Peyer's patch (tissue), 4 donors: ENCODE measurements at regions not wholly inside any gene's neighbourhood (a gene's known extent, or its start where the extent isn't known, plus 50 kb on each side); places are given as distances from the start of the nearest gene placed in this dataset.

ENCODE experiments used
- CTCF ChIP-seq, 6 experiments: fragments of 450-650 bp in 4 of 6; fragments of 200-600 bp in 2 of 6; sonication (generic) in 1 of 6; IDR thresholded peaks; one replicate each; pipeline ENCODE4 v1.5.1; 2017 to 2019; ENCODE audit warnings: antibody characterized with exemption in 6 of 6, mild to moderate bottlenecking in 3 of 6, moderate library complexity in 1 of 6
- POLR2A ChIP-seq, 2 donors: fragments of 450-650 bp; IDR thresholded peaks; one replicate each; pipeline ENCODE4 v1.5.1; 2017; ENCODE audit warnings: antibody characterized with exemption in 2 of 2, mild to moderate bottlenecking in 2 of 2, moderate library complexity in 2 of 2

- TF ChIP-seq POLR2A (IDR thresholded peaks at IDR 0.05) (no peak), CTCF (IDR thresholded peaks at IDR 0.05) (no peak)
Measured at GRCh38 chr15:69753867-69754266, 301.2 kb downstream of the RPLP1 start.
